Activated CD4-positive, alpha-beta T cell treated with anti-CD3 and anti-CD28 coated beads for 24 hours (primary cell): ENCODE measurements at regions not wholly inside any gene's neighbourhood (a gene's known extent, or its start where the extent isn't known, plus 50 kb on each side); places are given as distances from the start of the nearest gene placed in this dataset.
A peak's percentile ranks its signal among the peaks of the same experiment; 100 is the strongest.
"Not testable (repeated sequence)": the region's sequence is repeated elsewhere in the genome, so short reads cannot be mapped to it uniquely, and the experiment has no call there.

Experiments
- DNase-seq, 2 donors: peaks; one replicate each; pipeline ENCODE4 v3.0.0-alpha.2; 2020; ENCODE audit warnings: low read depth in 2 of 2

DNA sequence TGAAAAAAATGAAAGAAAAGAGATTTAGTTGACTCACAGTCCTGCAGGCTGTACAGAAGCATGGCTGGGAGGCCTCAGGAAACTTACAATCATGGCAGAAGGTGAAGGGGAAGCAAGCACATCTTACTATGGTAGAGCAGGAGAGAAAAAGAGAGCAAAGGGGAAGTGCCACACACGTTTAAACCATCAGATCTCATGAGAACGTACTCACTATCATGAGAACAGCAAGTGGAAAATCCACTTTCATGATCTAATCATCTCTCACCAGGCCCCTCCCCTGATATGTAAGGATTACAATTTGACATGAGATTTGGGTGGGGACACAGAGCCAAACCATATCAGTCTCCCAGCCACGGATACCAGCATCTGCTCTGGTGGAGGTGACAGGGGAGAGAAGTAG lies 50.8 kb upstream of the CPOX start:
- no peak for DNase-seq

DNA sequence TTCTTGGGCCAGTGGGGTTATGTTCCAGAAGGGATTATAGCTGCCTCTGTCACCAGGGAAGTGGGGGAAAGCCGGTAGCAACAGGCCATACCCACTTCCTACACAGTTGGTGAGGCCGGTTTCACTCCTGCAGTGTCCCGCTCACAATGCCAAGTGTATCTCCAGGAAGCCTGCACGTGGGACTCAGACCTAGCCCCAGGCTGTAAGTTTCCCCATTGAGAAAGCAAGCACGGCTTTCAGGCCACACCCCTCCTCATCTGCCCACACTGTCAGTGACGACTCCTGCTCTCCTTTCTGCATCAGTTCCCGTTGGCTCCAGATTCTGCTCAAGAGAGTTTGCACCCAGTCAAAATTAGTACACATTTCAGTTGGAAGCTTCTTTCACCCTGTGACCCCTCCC lies 51.6 kb upstream of the CPOX start:
- DNase-seq: no peak

DNA sequence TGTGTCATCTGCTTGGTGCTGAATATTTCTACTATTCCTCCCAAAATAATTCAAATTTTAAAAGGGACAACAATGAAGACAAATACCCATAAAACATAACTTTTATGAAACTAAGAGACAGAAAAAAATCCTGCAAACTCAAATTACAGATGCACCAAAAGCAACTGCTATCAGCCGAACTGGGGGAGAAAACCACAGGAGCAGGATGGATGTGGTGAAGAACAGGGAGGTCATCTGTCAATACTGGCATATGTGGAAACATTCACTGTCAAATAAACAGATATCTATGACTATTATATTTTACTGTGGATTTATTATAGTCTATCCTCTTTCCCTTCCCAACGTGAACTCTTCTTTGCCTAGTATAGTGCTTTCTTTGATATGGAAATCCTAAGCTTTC lies 53.3 kb upstream of the CPOX start:
- DNase-seq: no peak

DNA sequence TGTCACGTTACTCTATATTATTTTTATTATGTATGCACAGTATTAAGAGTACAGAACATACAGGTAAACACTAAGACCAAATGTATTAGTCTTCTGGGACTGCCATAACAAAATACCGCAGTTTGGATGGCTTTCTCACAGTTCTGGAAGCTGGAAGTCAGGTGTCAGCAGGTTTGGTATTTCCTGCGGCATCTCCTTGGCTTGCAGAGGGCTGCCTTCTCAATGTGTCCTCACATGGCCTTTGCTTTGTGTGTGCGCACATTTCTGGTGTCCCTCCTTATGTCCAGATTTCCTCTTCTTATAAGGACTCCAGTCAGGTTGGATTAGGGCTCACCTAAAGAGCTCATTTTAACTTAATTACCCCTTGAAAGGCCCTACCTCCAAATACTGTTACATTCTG lies 53.8 kb upstream of the CPOX start:
- DNase-seq: no peak

DNA sequence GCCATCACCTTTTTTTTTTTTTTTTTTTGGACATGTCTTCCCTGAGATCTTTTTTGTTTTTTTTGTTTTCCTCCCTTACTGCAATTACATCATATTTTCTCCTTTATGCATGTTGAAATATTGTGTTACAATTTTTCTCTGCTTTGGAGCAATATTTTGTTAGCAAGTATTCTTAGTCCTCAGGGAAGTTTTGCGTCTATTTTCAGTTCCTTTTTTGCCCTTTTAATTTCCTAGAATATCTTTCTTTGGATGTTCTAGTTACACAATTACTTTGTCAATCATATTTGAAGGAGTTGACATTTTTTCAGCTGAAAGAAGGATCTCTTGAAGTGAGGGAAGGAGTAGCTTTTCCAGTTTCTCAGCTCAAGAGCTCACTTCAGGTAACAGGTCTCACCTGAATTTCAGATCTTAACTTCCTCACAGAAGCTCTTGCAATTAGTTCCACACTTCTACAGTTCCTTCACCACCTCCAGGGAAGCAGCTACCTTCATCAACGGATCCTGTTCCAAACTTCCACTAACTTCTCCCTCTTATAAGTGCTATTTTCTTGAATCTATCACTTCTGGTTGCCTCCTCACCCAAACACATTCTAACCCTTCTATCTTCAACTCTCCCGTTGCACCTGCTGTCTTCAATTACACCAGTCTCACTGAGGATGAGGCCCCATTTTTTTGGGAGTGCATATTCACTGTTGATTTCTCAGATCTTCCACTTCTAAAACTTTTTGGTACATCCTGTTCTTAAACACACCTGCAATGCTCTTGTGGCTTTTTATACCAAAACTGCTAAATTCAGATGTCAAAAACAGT lies 57.8 kb upstream of the CPOX start:
- no peak for DNase-seq

DNA sequence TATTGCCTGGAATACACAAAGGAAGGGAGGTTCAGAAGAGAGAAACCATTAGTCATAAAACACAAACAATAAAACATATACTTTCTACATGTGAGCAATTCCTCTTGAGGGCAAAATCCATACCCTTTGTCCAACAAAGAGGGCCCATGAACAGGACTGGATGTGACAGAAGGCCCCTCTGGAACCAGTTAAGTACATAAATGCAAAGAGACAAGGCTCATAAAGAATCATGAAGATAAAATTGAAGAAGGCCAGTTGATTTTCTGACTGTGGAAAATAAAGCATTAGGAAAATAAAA lies 58.3 kb upstream of the CPOX start:
- DNase-seq: no peak

DNA sequence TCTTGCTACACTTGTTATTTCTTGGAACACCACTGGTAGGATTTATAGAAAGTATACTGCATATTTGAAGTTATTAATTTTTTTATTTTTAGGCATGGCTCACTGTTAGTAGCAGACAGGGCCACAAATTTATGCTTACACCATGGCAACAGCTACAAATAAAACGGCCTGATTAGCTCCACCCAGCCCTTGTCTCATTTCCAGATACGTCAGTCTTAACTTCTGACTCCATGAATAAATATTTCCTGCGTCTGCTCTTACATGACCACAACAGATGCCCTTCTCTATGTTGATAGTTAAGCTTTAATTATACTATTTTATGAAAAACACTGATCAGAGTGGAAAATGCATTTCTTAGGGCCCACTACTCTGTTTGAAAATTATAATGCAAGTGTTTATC lies 62.3 kb upstream of the CPOX start:
- no peak for DNase-seq

DNA sequence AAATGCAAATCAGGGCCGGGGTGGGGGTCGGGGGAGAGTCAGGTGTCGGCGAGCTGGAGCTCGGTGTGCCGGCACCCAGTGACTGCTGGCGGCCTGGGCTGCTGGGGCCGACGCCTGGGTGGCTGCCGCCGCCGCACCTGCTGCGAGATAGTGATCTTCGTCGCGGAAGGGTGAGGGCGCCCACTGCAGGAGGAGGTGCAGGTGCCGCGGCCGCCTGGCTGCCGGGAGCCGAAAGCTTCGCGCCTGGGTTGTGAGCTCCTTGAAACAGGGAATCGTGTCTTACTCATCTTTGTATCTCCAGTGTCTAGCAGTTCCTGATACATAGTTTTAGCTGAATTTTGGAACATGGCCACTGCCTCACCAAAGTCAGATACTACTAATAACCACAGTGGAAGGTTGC lies 64.0 kb upstream of the CPOX start:
- peak; percentile 7 to 28 for DNase-seq

DNA sequence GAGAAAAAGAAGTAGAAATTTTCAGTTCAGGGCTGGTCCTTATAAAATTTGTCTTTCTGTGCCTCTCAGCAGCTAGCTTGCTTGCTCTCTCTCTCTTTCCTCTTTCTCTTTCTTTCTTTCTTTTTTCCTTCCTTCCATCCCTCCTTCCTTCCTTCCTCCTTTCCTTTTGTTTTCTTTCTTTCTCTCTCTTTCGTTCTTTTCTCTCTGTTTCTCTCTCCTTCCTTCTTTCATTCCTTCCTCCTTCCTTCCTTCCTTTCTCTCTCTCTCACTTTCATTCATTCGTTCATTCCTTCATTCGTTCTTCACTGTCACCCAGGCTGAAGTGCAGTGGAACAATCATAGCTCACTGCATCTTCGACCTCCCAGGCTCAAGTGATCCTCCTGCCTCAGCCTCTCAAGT lies 69.3 kb upstream of the CPOX start:
- DNase-seq: no peak

DNA sequence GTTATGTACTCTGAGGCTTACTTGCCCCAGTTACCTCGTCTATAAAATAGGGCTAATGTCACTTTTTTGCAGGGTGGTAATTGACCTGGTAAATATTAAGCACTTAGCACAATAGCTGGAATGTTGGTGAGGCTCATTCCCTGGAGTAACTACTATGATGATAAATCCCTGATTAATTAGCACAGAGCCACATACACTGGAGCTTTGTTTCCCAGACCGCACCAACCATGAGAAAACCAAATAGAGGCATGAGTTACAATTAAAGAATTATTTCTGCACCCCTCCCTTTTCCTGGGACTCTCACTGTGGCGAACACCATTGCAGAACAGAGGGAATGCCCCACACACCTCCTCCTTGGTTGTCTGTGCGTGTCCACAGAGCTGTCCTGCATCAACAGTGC lies 76.6 kb upstream of the CPOX start:
- no peak for DNase-seq

DNA sequence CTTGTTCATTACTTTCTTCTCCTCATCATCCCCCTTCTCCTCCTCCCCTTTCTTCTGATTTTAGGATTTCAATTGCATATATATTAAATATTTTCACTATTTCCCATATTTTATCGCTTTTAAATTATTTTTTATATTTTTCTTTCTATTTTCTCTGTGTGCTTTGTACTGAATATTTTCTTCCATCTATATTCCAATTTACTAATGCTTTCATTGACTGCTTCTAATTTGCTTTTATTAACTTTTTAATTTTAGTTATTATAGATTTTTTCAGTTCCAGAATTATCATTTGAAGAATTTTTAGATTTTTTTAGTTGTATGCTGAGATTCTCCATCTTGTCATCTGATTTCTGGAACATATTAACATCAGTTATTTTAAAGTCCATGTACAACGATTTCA lies 83.2 kb upstream of the ST3GAL6 start:
- no peak for DNase-seq

DNA sequence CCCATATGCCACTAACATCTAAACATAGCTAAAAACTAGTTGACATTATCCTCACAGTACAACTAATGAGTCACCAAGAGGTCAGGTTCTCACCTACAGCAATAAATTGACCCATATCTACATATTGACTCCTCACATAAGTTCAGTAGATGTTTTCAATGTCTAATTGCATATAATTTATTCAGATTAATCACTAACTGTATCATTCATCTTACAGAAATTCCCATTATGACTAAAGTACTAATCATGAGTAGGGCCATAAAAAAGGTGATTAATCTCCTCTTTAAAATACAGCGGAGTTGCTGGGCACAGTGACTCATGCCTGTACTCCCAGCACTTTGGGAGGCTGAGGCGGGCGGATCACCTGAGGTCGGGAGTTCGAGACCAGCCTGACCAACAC lies 82.4 kb upstream of the ST3GAL6 start:
- DNase-seq: no peak

DNA sequence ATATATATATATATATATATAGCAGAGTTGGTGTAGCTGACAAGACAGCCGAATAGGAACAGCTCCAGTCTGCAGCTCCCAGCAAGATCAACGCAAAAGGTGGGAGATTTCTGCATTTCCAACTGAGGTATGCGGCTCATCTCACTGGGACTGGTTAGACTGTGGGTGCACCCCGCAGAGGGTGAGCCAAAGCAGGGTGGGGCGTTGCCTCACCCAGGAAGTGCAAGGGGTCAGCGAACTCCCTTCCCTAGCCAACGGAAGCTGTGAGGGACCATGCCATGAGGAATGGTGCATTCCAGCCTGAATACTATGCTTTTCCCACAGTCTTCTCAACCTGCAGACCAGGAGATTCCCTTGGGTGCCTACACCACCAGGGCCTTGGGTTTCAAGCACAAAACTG lies 81.7 kb upstream of the ST3GAL6 start:
- no peak for DNase-seq

DNA sequence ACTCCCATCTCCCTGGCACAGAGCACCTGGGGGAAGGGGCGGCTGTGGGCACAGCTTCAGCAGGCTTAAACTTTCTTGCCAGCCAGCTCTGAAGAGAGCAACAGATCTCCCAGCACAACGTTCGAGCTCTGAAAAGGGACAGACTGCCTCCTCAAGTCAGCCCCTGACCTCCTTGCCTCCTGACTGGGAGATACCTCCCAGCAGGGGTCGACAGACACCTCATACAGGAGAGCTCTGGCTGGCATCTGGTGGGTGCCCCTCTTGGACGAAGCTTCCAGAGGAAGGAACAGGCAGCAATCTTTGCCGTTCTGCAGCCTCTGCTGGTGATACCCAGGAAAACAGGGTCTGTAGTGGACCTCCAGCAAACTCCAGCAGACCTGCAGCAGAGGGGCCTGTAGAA lies 80.7 kb upstream of the ST3GAL6 start:
- DNase-seq: not testable (repeated sequence)

DNA sequence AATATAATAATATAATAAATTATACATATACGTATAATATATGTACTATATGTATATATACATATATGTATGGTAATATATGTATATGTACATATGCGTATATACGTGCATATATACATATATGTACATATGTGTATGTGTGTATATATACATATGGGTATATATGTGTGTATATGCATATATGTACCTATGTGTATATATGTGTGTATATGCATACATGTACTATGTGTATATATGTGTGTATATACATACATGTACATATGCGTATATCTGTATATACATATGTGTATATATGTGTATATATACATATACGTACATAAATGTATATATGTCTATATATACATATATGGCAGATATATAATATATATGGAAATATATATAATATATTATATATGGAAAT lies 74.8 kb upstream of the ST3GAL6 start:
- no peak for DNase-seq

DNA sequence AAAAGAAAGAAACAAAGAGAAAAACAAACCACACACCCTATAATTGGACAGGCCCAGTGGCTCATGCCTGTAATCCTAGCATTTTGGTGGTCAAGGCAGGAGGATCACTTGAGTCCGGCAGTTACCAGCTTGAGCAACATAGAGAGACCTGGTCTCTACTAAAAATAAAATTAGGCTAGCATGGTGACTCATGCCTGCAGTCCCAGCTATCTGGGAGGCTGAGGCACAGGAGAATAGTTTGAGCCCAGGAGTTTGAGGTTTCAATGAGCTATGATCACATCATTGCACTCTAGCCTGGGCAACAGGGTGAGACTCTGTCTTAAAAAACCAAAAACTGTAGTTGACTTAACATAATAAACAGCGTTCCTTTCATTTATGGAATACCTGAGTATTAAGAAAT lies 72.3 kb upstream of the ST3GAL6 start:
- DNase-seq: no peak

DNA sequence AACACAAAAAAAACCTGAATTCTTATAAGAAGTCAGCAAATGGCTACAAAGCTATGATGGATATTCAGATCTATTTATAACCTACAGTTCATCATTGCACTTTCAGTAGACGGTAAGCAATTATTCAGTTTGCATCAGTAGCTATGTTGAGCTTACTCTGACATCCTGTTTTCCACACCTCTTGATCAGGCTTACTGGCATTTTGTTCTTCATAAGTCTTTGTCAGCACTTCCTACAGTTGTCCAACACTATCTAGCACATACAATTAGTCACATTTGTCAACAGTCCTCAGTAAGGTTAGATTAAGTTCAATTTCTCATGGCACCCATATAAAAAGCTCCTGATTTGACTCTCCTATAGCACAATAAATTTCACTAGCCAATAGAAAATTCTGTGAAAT lies 71.2 kb upstream of the ST3GAL6 start:
- no peak for DNase-seq

DNA sequence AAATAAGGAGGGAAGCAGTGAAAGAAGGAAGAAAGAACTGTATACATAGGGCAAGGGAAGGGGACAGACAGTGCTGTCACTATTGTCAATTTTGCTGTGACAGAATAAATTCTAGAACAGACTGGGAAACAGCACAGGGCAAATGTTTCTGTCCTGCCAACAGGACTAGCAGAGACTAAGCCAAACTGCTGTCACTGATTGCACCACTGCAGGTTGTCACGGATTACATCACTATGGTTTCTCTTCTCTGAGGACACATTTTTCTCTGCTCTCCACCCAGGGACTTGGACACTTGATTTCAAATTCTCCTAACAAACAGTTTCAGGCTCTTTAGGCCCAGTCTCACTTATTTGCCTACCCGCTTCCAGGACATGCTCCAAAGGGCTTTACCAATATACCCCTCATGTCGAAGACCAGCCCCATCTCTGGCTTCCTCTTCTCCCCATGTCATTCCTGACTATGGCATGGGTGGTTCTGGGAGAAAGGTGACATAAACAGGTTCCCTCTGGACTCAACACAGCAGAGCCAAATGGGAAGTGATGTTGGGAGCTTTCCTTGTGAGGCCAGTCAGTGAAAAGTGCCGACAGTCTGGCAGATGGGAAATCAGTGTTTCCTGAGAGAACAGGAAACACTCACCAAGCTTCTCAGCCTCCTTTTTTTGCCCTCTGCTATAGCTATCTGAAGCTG lies 70.2 kb upstream of the ST3GAL6 start:
- DNase-seq: no peak

DNA sequence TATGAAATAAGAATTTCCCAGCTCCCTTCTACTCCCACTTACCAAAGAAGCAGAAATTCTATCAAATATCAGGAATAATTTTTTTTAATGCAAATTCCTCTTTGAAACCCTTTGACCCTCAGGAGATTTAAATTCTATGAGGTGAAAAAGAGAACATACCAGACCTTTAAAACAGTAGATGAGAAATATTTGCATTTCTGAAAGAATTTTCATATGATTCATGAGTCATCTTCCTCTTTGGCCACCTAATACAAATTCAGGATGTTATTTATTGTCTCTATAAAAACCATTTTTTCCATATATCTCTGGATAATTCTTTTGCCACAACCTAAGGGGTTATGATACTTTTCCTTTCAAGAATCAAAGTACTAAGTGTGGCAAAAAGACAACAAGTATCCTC lies 67.3 kb upstream of the ST3GAL6 start:
- DNase-seq: no peak

DNA sequence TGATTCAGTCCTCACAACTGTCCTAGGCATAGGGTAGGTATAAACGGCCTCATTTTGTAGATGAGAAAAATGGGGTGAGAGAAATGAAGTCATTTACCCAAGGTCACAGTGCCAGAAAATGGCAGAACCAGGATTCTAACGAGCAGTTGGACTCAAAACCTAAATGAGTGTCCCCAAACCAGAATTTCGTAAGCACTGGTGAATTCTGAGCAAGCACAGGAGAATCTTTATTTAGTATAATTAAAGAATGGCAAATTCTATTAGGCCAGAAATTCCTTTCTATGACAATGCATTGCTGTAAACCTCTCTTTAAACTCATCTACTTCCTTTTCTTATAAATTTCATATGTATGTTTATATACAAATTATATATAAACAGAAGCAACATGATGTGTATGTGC lies 66.8 kb upstream of the ST3GAL6 start:
- DNase-seq: not testable (repeated sequence)

DNA sequence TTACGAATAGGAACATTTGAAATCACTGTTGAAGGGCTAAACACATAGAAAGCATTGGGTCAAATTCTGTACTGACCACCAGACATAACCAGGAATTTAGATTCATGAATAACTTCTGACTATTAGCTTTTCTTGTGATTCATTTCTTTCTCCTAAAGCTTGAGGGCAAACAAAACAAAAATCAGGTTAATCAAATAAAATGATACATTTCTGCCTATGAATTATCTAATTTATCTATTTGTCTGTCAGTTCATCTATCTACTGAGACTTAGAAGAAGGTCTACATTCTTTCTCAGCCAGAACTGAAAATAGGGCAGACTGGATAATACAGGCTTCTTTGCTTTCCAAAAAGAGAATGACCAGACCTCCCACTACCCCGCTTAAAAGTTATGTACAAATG lies 65.9 kb upstream of the ST3GAL6 start:
- DNase-seq: no peak

DNA sequence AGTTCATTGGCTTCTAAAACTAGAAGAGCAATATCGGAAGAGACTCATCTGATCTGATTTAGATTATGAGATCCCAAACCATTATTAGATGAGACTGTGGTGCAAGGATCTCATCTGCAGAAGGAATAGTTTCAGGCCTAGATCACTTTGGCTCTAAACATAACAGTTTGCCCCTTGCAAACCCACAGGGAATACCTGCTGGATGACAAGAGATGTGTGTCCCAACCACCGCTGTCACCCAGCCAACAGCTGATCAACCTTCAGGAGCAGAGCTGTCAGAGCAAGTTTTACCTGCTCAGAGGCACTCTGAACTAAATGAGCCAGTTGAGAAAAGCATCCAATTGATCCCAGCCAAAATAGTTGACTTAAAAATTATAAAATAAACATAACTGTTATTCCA lies 64.0 kb upstream of the ST3GAL6 start:
- DNase-seq: no peak

DNA sequence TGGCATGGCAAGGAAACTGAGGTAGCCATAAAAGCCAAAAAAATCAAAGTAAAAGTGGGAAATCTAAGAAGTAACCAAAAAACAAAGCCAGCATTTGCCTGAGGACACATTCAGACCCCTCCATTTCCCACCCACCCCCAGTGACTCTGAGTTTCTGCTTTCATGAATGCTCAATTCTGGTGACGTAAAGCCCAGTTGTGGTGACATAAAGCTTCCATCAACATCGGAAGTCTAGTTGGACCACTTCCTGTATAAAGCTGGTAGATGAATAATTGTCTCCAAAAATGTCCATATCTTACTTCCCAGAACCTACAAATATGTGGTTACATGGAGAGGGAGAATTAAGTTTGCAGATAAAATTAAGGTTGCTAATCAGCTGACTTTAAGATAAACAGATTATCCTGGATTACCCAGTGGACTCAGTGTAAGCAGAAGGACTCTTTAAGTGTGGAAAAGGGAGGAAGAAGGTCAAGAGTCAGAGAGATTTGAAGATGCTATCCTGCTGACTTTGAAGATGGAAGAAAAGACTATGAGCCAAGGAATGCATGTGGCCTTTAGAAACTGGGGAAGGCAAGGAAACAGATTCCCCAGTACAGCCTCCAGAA lies 62.0 kb upstream of the ST3GAL6 start:
- no peak for DNase-seq

DNA sequence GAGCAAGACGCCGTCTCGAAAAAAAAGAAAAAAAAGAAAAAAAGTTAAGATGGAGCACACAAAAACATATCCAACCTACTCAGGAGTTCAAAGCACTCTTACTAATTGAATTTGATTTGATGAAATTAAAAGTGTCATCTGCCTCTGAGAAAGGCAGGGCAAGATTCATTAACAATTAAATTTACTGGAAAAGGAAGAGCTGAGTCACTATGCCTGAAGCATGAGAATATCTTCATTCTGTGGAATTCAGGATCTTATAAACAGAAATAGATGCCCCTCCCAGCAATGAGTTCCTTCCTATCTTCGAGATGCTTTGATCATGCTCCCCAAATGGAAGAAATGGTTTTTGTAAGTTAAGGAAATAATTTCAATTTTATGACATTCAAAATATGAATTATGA lies 61.0 kb upstream of the ST3GAL6 start:
- DNase-seq: no peak
